Daoy (cell line): ENCODE measurements at regions not wholly inside any gene's neighbourhood (a gene's known extent, or its start where the extent isn't known, plus 50 kb on each side); places are given as distances from the start of the nearest gene placed in this dataset.
A peak's percentile ranks its signal among the peaks of the same experiment; 100 is the strongest.
"Not testable (repeated sequence)": the region's sequence is repeated elsewhere in the genome, so short reads cannot be mapped to it uniquely, and the experiment has no call there.

Experiments
- DNase-seq: peaks from one replicate; pipeline ENCODE4 v3.0.0-alpha.2; 2015; ENCODE audit warnings: low read depth

GRCh38 chr15:81724536-81724935 is 321.3 kb downstream of the MEX3B start:
- no peak for DNase-seq

GRCh38 chr15:81723701-81724100 is 322.1 kb downstream of the MEX3B start:
- DNase-seq = no peak

- DNase-seq = no peak
Observed at GRCh38 chr15:81723113-81723651, 322.6 kb downstream of the MEX3B start.

GRCh38 chr15:81716468-81716867 is 329.4 kb downstream of the MEX3B start:
- not testable (repeated sequence) for DNase-seq

- DNase-seq = no peak
Observed at GRCh38 chr15:81710328-81710727, 335.5 kb downstream of the MEX3B start.

GRCh38 chr15:81706816-81707346 is 332.9 kb upstream of the TMC3 start:
- not testable (repeated sequence) for DNase-seq

- DNase-seq = not testable (repeated sequence)
Observed at GRCh38 chr15:81705727-81706126, 331.7 kb upstream of the TMC3 start.

GRCh38 chr15:81686021-81686420 is 312.0 kb upstream of the TMC3 start:
- DNase-seq = no peak

- no peak for DNase-seq
Observed at GRCh38 chr15:81685237-81685636, 311.2 kb upstream of the TMC3 start.

- DNase-seq = no peak
Observed at GRCh38 chr15:81680829-81681228, 306.8 kb upstream of the TMC3 start.

- peak; percentile 21 for DNase-seq
Observed at GRCh38 chr15:81666839-81667238, 292.8 kb upstream of the TMC3 start.

- no peak for DNase-seq
Observed at GRCh38 chr15:81660976-81661375, 287.0 kb upstream of the TMC3 start.

GRCh38 chr15:81653259-81653658 is 279.2 kb upstream of the TMC3 start:
- no peak for DNase-seq

GRCh38 chr15:81645470-81645869 is 271.5 kb upstream of the TMC3 start:
- no peak for DNase-seq

GRCh38 chr15:81643771-81644170 is 269.8 kb upstream of the TMC3 start:
- DNase-seq = no peak

- DNase-seq = peak; percentile 9
Observed at GRCh38 chr15:81642451-81642990, 268.5 kb upstream of the TMC3 start.

GRCh38 chr15:81636064-81636463 is 262.1 kb upstream of the TMC3 start:
- not testable (repeated sequence) for DNase-seq

- no peak for DNase-seq
Observed at GRCh38 chr15:81633889-81634288, 259.9 kb upstream of the TMC3 start.

- DNase-seq = no peak
Observed at GRCh38 chr15:81625896-81626295, 251.9 kb upstream of the TMC3 start.

GRCh38 chr15:81619002-81619401 is 245.0 kb upstream of the TMC3 start:
- DNase-seq = no peak

GRCh38 chr15:81612631-81613030 is 238.6 kb upstream of the TMC3 start:
- DNase-seq = no peak

GRCh38 chr15:81611679-81612078 is 237.7 kb upstream of the TMC3 start:
- no peak for DNase-seq

- DNase-seq = no peak
Observed at GRCh38 chr15:81608309-81608829, 234.4 kb upstream of the TMC3 start.

- DNase-seq = no peak
Observed at GRCh38 chr15:81604713-81605112, 230.7 kb upstream of the TMC3 start.
